ENCODE measurements at regions not wholly inside any gene's neighbourhood (a gene's known extent, or its start where the extent isn't known, plus 50 kb on each side); places are given as distances from the start of the nearest gene placed in this dataset.

DNA sequence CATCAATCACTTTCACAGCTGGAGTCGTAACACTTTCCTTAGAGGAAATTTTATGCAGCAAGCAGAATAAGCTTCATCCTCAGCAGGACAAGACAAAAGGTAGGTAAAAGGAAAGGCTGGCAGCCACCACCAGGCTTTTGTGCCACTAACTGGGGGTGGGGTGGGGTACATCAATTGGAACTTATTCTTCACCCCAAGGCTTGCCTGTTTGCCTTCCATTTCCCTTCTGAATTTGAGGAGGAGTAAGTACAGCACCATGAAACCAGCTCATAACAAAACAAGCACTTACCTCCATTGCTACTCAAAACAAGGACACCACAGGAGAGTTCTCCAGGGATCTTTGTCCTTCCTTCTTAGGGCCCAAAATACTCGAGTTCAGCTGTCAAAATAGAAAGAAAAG is 296.8 kb downstream of the ARRDC4 start:
- Histone ChIP-seq H3F3A (ENCODE audit: insufficient read depth, low read depth) (no peaks in the 10 kb centered on the region), H3K9me2 (ENCODE audit: insufficient read depth) (no peaks in the 10 kb centered on the region), H4K20me1 (ENCODE audit: insufficient read depth) (no peaks in the 10 kb centered on the region), H2AFZ (no peak overlapping the region), H3K36me3 (ENCODE audit: low read depth) (no peaks in the 10 kb centered on the region), H3K9me3 (ENCODE audit: insufficient read depth, low read depth) (no peaks in the 10 kb centered on the region), H3K4me3 (no peak overlapping the region), H3K27ac (no peak overlapping the region), H3K4me1 (replicated peaks; ENCODE audit: insufficient read depth) (no peaks in the 10 kb centered on the region), H3K27me3 (ENCODE audit: insufficient read depth, low read depth) (no peaks in the 10 kb centered on the region), H3K79me2 (ENCODE audit: low read depth) (no peaks in the 10 kb centered on the region), H3K4me2 (no peak overlapping the region)
- no peak for DNase-seq
- CTCF ChIA-PET = no interaction called here
- TF ChIP-seq EZH2 (IDR thresholded peaks at IDR 0.05; ENCODE audit: low read depth) = no peak
- intact Hi-C loops (cut with micrococcal nuclease; ENCODE audit: unreplicated experiment) = no loop called here
- no TSS peak for BruUV-seq (replicated peaks)
- POLR2A ChIA-PET (ENCODE audit: unreplicated experiment) = no interaction called here

DNA sequence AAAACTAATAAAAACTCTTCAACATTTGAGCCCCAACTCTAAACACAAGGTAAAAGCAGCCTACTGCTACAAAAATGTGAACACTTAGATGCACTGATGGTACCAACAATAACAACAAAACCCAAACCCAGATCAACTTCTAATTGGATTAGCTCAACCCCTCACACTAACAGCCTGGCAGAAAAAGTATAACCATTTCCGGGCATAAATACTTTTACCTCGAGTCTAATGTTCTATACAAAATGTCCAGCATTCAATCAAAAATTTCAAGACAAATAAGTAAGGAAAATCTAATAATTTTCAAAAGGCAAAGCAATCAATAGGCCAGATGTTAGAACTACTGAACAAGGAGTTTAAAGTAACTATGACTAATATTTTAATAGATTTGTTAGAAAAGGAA is 303.3 kb downstream of the ARRDC4 start:
- H3K27me3 ChIP-seq (ENCODE audit: insufficient read depth, low read depth) = no peaks in the 10 kb centered on the region
- no peaks in the 10 kb centered on the region for H3K9me2 ChIP-seq (ENCODE audit: insufficient read depth)
- no peak overlapping the region for H3K27ac ChIP-seq
- no peak overlapping the region for H3K4me3 ChIP-seq
- intact Hi-C loops (cut with micrococcal nuclease; ENCODE audit: unreplicated experiment) = no loop called here
- no peaks in the 10 kb centered on the region for H3K9me3 ChIP-seq (ENCODE audit: insufficient read depth, low read depth)
- no peaks in the 10 kb centered on the region for H3K4me1 ChIP-seq (replicated peaks; ENCODE audit: insufficient read depth)
- no TSS peak for BruUV-seq (replicated peaks)
- no peak overlapping the region for H3K4me2 ChIP-seq
- H3K79me2 ChIP-seq (ENCODE audit: low read depth) = no peaks in the 10 kb centered on the region
- DNase-seq = no peak
- H3K36me3 ChIP-seq (ENCODE audit: low read depth) = no peaks in the 10 kb centered on the region
- no peak for TF ChIP-seq EZH2 (IDR thresholded peaks at IDR 0.05; ENCODE audit: low read depth)
- TF ChIP-seq, protein P1, sequence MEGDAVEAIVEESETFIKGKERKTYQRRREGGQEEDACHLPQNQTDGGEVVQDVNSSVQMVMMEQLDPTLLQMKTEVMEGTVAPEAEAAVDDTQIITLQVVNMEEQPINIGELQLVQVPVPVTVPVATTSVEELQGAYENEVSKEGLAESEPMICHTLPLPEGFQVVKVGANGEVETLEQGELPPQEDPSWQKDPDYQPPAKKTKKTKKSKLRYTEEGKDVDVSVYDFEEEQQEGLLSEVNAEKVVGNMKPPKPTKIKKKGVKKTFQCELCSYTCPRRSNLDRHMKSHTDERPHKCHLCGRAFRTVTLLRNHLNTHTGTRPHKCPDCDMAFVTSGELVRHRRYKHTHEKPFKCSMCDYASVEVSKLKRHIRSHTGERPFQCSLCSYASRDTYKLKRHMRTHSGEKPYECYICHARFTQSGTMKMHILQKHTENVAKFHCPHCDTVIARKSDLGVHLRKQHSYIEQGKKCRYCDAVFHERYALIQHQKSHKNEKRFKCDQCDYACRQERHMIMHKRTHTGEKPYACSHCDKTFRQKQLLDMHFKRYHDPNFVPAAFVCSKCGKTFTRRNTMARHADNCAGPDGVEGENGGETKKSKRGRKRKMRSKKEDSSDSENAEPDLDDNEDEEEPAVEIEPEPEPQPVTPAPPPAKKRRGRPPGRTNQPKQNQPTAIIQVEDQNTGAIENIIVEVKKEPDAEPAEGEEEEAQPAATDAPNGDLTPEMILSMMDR (conservative IDR thresholded peaks at IDR 0.05) = no peak
- POLR2A ChIA-PET (ENCODE audit: unreplicated experiment) = interaction anchor here (0.7 kb wide), 1 partner anchor 724 kb away, joined by 3 read pairs; no protein-coding TSS in a partner anchor
- no peaks in the 10 kb centered on the region for H3F3A ChIP-seq (ENCODE audit: insufficient read depth, low read depth)
- CTCF ChIA-PET = no interaction called here
- no peak overlapping the region for H2AFZ ChIP-seq
- H4K20me1 ChIP-seq (ENCODE audit: insufficient read depth) = no peaks in the 10 kb centered on the region

GRCh38 chr15:98266295-98266694 is 305.8 kb downstream of the ARRDC4 start:
- Histone ChIP-seq H3K36me3 (ENCODE audit: low read depth) (no peaks in the 10 kb centered on the region), H3K9me3 (ENCODE audit: insufficient read depth, low read depth) (no peaks in the 10 kb centered on the region), H3K4me1 (replicated peaks; ENCODE audit: insufficient read depth) (no peaks in the 10 kb centered on the region), H3F3A (ENCODE audit: insufficient read depth, low read depth) (no peaks in the 10 kb centered on the region), H3K27me3 (ENCODE audit: insufficient read depth, low read depth) (no peaks in the 10 kb centered on the region), H3K9me2 (ENCODE audit: insufficient read depth) (no peaks in the 10 kb centered on the region), H3K4me2 (no peak overlapping the region), H3K4me3 (no peak overlapping the region), H4K20me1 (ENCODE audit: insufficient read depth) (no peaks in the 10 kb centered on the region), H3K79me2 (ENCODE audit: low read depth) (no peaks in the 10 kb centered on the region), H3K27ac (no peak overlapping the region), H2AFZ (no peak overlapping the region)
- POLR2A ChIA-PET (ENCODE audit: unreplicated experiment) = no interaction called here
- DNase-seq = no peak
- no peak for TF ChIP-seq EZH2 (IDR thresholded peaks at IDR 0.05; ENCODE audit: low read depth)
- TF ChIP-seq, protein P1 (conservative IDR thresholded peaks at IDR 0.05) = no peak
- intact Hi-C loops (cut with micrococcal nuclease; ENCODE audit: unreplicated experiment) = no loop called here
- CTCF ChIA-PET = no interaction called here
- BruUV-seq (replicated peaks) = no TSS peak

DNA sequence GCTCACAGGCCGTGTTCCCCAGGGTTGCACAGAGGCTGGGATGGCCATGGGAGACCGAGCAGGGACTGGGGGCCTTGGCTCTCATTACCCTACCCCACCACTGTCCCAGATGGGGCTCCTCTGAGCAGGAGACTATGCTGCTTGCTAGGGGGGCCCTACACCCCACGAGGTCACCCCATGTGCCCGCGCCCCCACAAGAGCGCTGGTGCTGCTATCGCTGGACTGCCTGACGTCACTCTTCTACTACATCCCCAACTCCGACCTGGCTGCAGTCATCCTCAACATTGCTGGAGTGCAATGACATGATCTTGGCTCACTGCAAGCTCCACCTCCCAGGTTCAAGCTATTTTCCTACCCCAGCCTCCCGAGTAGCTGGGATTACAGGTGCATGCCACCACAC is 307.7 kb downstream of the ARRDC4 start:
- ChIA-PET POLR2A (ENCODE audit: unreplicated experiment) (no interaction called here), CTCF (no interaction called here)
- Histone ChIP-seq H2AFZ (no peak overlapping the region), H3K79me2 (ENCODE audit: low read depth) (no peaks in the 10 kb centered on the region), H3F3A (ENCODE audit: insufficient read depth, low read depth) (no peaks in the 10 kb centered on the region), H3K27ac (no peak overlapping the region), H3K9me2 (ENCODE audit: insufficient read depth) (no peaks in the 10 kb centered on the region), H3K4me3 (no peak overlapping the region), H3K36me3 (ENCODE audit: low read depth) (no peaks in the 10 kb centered on the region), H4K20me1 (ENCODE audit: insufficient read depth) (no peaks in the 10 kb centered on the region), H3K27me3 (ENCODE audit: insufficient read depth, low read depth) (peaks cover 7% of the 10 kb centered on the region; the same call in 1 of the 2 replicates), H3K9me3 (ENCODE audit: insufficient read depth, low read depth) (no peaks in the 10 kb centered on the region), H3K4me2 (no peak overlapping the region), H3K4me1 (replicated peaks; ENCODE audit: insufficient read depth) (no peaks in the 10 kb centered on the region)
- no TSS peak for BruUV-seq (replicated peaks)
- DNase-seq = no peak
- intact Hi-C loops (cut with micrococcal nuclease; ENCODE audit: unreplicated experiment) = no loop called here
- TF ChIP-seq EZH2 (IDR thresholded peaks at IDR 0.05; ENCODE audit: low read depth) = no peak
- TF ChIP-seq, protein P1 (conservative IDR thresholded peaks at IDR 0.05) = no peak
